ENCODE measurements at regions not wholly inside any gene's neighbourhood (a gene's known extent, or its start where the extent isn't known, plus 50 kb on each side); places are given as distances from the start of the nearest gene placed in this dataset.

DNA sequence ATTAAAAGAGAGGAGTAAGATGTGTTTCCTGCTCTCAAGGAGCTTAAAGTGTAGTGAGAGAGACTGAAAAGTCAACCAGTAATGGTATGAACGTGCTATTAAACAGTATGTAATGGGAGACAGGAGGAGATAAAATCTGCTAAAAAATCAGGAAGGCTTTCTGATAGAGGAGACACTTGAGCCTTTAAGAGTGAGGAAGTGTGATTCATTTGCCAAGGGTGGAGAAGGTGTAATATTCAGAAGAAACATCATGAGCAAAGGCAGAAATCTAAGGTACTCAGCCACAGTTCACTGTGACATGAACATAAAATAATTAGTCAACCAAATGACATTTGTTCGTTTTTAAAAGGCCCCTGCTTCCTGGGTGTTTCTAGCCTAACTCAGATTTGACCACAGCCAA is 137.8 kb upstream of the SKOR2 start:
- TF ChIP-seq EZH2phosphoT487 (IDR thresholded peaks at IDR 0.05; ENCODE audit: borderline replicate concordance, low read length), result no peak
- TF ChIP-seq, protein P1, sequence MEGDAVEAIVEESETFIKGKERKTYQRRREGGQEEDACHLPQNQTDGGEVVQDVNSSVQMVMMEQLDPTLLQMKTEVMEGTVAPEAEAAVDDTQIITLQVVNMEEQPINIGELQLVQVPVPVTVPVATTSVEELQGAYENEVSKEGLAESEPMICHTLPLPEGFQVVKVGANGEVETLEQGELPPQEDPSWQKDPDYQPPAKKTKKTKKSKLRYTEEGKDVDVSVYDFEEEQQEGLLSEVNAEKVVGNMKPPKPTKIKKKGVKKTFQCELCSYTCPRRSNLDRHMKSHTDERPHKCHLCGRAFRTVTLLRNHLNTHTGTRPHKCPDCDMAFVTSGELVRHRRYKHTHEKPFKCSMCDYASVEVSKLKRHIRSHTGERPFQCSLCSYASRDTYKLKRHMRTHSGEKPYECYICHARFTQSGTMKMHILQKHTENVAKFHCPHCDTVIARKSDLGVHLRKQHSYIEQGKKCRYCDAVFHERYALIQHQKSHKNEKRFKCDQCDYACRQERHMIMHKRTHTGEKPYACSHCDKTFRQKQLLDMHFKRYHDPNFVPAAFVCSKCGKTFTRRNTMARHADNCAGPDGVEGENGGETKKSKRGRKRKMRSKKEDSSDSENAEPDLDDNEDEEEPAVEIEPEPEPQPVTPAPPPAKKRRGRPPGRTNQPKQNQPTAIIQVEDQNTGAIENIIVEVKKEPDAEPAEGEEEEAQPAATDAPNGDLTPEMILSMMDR (IDR thresholded peaks at IDR 0.05; ENCODE audit: low read depth, low read length, poor library complexity, severe bottlenecking), result no peak

All from DOHH2 (cell line).